Esophagus muscularis mucosa (tissue), 4 donors: ENCODE measurements at regions not wholly inside any gene's neighbourhood (a gene's known extent, or its start where the extent isn't known, plus 50 kb on each side); places are given as distances from the start of the nearest gene placed in this dataset.

Experiments
- CTCF ChIP-seq, 3 experiments: fragments of 200-600 bp in 2 of 3; fragments of 450-650 bp in 1 of 3; sonication (generic) in 2 of 3; IDR thresholded peaks; one replicate each; pipeline ENCODE4 v1.5.1; 2017 to 2019; ENCODE audit warnings: antibody characterized with exemption in 3 of 3, mild to moderate bottlenecking in 2 of 3, moderate library complexity in 1 of 3
- EP300 ChIP-seq: sonication (generic); formaldehyde crosslinking; IDR thresholded peaks from one replicate; pipeline ENCODE4 v1.6.1; 2017; ENCODE audit warnings: antibody characterized with exemption
- POLR2A ChIP-seq: fragments of 450-650 bp; IDR thresholded peaks from one replicate; pipeline ENCODE4 v1.6.1; 2017; ENCODE audit warnings: antibody characterized with exemption, moderate library complexity, mild to moderate bottlenecking, low read depth
- POLR2AphosphoS5 ChIP-seq, 2 donors: sonication (generic); formaldehyde crosslinking; IDR thresholded peaks; one replicate each; pipeline ENCODE4 v1.6.1; 2017; ENCODE audit warnings: antibody characterized with exemption in 2 of 2

GRCh38 chr3:18946524-18946923, 201.8 kb upstream of the KCNH8 start:
- TF ChIP-seq EP300 (no peak), POLR2A (no peak), CTCF (IDR thresholded peaks at IDR 0.05) (no peak), POLR2AphosphoS5 (IDR thresholded peaks at IDR 0.05) (no peak)
